ENCODE measurements at regions not wholly inside any gene's neighbourhood (a gene's known extent, or its start where the extent isn't known, plus 50 kb on each side); places are given as distances from the start of the nearest gene placed in this dataset.

- Histone ChIP-seq H3K36me3 (no peaks in the 10 kb centered on the region), H3K4me3 (no peak overlapping the region), H3K4me1 (no peaks in the 10 kb centered on the region), H3K9ac (ENCODE audit: low read depth in 2 of 2, low read length in 2 of 2) (no peak overlapping the region), H3K27me3 (no peaks in the 10 kb centered on the region), H3K9me3 (no peaks in the 10 kb centered on the region), H3K27ac (no peak overlapping the region)
- intact Hi-C loops (cut with DNase I), result no loop called here
- DNase-seq, result no peak
- TF ChIP-seq CTCF (IDR thresholded peaks at IDR 0.05), result no peak
Observed at GRCh38 chr2:155235710-155236109, 537.2 kb downstream of the KCNJ3 start.

GRCh38 chr2:155223781-155224406 lies 525.4 kb downstream of the KCNJ3 start:
- Histone ChIP-seq H3K4me1 (no peaks in the 10 kb centered on the region), H3K9me3 (no peaks in the 10 kb centered on the region), H3K9ac (ENCODE audit: low read depth in 2 of 2, low read length in 2 of 2) (no peak overlapping the region), H3K36me3 (no peaks in the 10 kb centered on the region), H3K4me3 (no peak overlapping the region), H3K27me3 (no peaks in the 10 kb centered on the region), H3K27ac (no peak overlapping the region)
- DNase-seq, result no peak
- intact Hi-C loops (cut with DNase I), result no loop called here
- TF ChIP-seq CTCF (IDR thresholded peaks at IDR 0.05), result no peak

- no peaks in the 10 kb centered on the region for H3K36me3 ChIP-seq
- no peak for DNase-seq
- no peak for TF ChIP-seq CTCF (IDR thresholded peaks at IDR 0.05)
- H3K27me3 ChIP-seq, result no peaks in the 10 kb centered on the region
- intact Hi-C loops (cut with DNase I), result loop anchor here (10.0 kb wide), 1 partner anchor 594 kb away; no protein-coding TSS in a partner anchor
- no peak overlapping the region for H3K4me3 ChIP-seq
- no peak overlapping the region for H3K27ac ChIP-seq
- H3K9me3 ChIP-seq, result no peaks in the 10 kb centered on the region
- no peak overlapping the region for H3K9ac ChIP-seq (ENCODE audit: low read depth in 2 of 2, low read length in 2 of 2)
- H3K4me1 ChIP-seq, result no peaks in the 10 kb centered on the region
Observed at GRCh38 chr2:155218945-155219344, 520.5 kb downstream of the KCNJ3 start.

- no peaks in the 10 kb centered on the region for H3K9me3 ChIP-seq
- intact Hi-C loops (cut with DNase I), result loop anchor here (10.0 kb wide), 1 partner anchor 594 kb away; no protein-coding TSS in a partner anchor
- no peak overlapping the region for H3K4me3 ChIP-seq
- no peak overlapping the region for H3K9ac ChIP-seq (ENCODE audit: low read depth in 2 of 2, low read length in 2 of 2)
- no peaks in the 10 kb centered on the region for H3K27me3 ChIP-seq
- no peak for TF ChIP-seq CTCF (IDR thresholded peaks at IDR 0.05)
- H3K27ac ChIP-seq, result no peak overlapping the region
- no peaks in the 10 kb centered on the region for H3K36me3 ChIP-seq
- H3K4me1 ChIP-seq, result no peaks in the 10 kb centered on the region
- no peak for DNase-seq
Observed at GRCh38 chr2:155218292-155218924, 519.9 kb downstream of the KCNJ3 start.

GRCh38 chr2:155215037-155215707 lies 516.7 kb downstream of the KCNJ3 start:
- Histone ChIP-seq H3K9ac (ENCODE audit: low read depth in 2 of 2, low read length in 2 of 2) (no peak overlapping the region), H3K27ac (no peak overlapping the region), H3K4me1 (no peaks in the 10 kb centered on the region), H3K36me3 (no peaks in the 10 kb centered on the region), H3K4me3 (no peak overlapping the region), H3K27me3 (no peaks in the 10 kb centered on the region), H3K9me3 (no peaks in the 10 kb centered on the region)
- DNase-seq, result no peak
- TF ChIP-seq CTCF (IDR thresholded peaks at IDR 0.05), result no peak
- intact Hi-C loops (cut with DNase I), result loop anchor here (10.0 kb wide), 1 partner anchor 590 kb away; no protein-coding TSS in a partner anchor
